ENCODE measurements at regions not wholly inside any gene's neighbourhood (a gene's known extent, or its start where the extent isn't known, plus 50 kb on each side); places are given as distances from the start of the nearest gene placed in this dataset.

GRCh38 chr13:34886987-34887386 is 55.1 kb upstream of the NBEA start:
- no peak for DNase-seq (ENCODE audit: low spot score)
